IMR-90 (cell line): ENCODE measurements at regions not wholly inside any gene's neighbourhood (a gene's known extent, or its start where the extent isn't known, plus 50 kb on each side); places are given as distances from the start of the nearest gene placed in this dataset.

ENCODE experiments used
- ATAC-seq: fragments of 200-7000 bp; cut with Tn5 transposase; 2 replicates; pipeline ENCODE4 v1.9.1; 2020; ENCODE audit warnings: low read depth, mild to moderate bottlenecking, moderate library complexity
- BruUV-seq: library from RNA; stranded (reverse); fragments of 400-500 nt; replicated peaks from 2 replicates; lab custom pipeline; 2021; lab: Mats Ljungman, UMichigan
- CTCF ChIA-PET: fragments of 300-600 bp; formaldehyde crosslinking; extraction: SDS; loops from one replicate; lab custom pipeline; 2021; ENCODE audit warnings: antibody characterized with exemption; lab: Yijun Ruan, JAX
- POLR2A ChIA-PET: fragments of 300-600 bp; sonication (Branson Sonifier 250); formaldehyde crosslinking; loops from one replicate; lab custom pipeline; 2022; ENCODE audit warnings: antibody characterized with exemption; ENCODE audit not compliant: unreplicated experiment; lab: Charles Lee
- DNase-seq: peaks from one replicate; pipeline ENCODE4 v3.0.0; 2013
- H2AFZ ChIP-seq: replicated peaks from 2 replicates; pipeline ENCODE3; 2013; ENCODE audit warnings: low read length, mild to moderate bottlenecking; ENCODE audit not compliant: poor library complexity
- H2AK5ac ChIP-seq: 2 replicates; pipeline ENCODE4 v1.6.1; 2013; ENCODE audit warnings: low read depth, low read length, inconsistent platforms
- H2AK9ac ChIP-seq: replicated peaks from 2 replicates; pipeline ENCODE3; 2013; ENCODE audit warnings: mild to moderate bottlenecking, low read depth, low read length, moderate library complexity; ENCODE audit not compliant: poor library complexity
- H2BK120ac ChIP-seq: 2 replicates; pipeline ENCODE4 v1.6.1; 2013; ENCODE audit warnings: low read depth, low read length, inconsistent platforms
- H2BK15ac ChIP-seq: 3 replicates; pipeline ENCODE4 v1.6.1; 2013; ENCODE audit warnings: low read depth, low read length, inconsistent platforms
- H2BK20ac ChIP-seq: 2 replicates; pipeline ENCODE4 v1.6.1; 2013; ENCODE audit warnings: low read depth, mild to moderate bottlenecking, inconsistent platforms, low read length, moderate library complexity
- H2BK5ac ChIP-seq: 2 replicates; pipeline ENCODE4 v1.6.1; 2013; ENCODE audit warnings: mild to moderate bottlenecking, low read depth, low read length, inconsistent platforms; ENCODE audit not compliant: poor library complexity, severe bottlenecking
- H3K14ac ChIP-seq: replicated peaks from 2 replicates; pipeline ENCODE4 v1.6.1; 2013; ENCODE audit warnings: low read depth, low read length, inconsistent platforms
- H3K18ac ChIP-seq: 2 replicates; pipeline ENCODE4 v1.6.1; 2013; ENCODE audit warnings: low read depth, low read length, control low read depth
- H3K23ac ChIP-seq: 2 replicates; pipeline ENCODE4 v1.6.1; 2013; ENCODE audit warnings: low read depth, low read length, inconsistent platforms
- H3K27ac ChIP-seq: 2 replicates; pipeline ENCODE4 v1.5.1; 2013; ENCODE audit warnings: mild to moderate bottlenecking, control low read depth, low read length; ENCODE audit not compliant: insufficient read depth
- H3K27me3 ChIP-seq: 2 replicates; pipeline ENCODE4 v1.6.1; 2013; ENCODE audit warnings: low read length; ENCODE audit not compliant: control insufficient read depth, insufficient read depth
- H3K36me3 ChIP-seq: 2 replicates; pipeline ENCODE4 v1.6.1; 2013; ENCODE audit warnings: low read length, mixed read lengths; ENCODE audit not compliant: control insufficient read depth, insufficient read depth
- H3K4ac ChIP-seq: 2 replicates; pipeline ENCODE4 v1.6.1; 2013; ENCODE audit warnings: low read depth, low read length, inconsistent platforms
- H3K4me1 ChIP-seq: 2 replicates; pipeline ENCODE4 v1.6.1; 2013; ENCODE audit warnings: low read length, mixed read lengths; ENCODE audit not compliant: control insufficient read depth, insufficient read depth
- H3K4me2 ChIP-seq: 2 replicates; pipeline ENCODE4 v1.6.1; 2013; ENCODE audit warnings: low read depth, mild to moderate bottlenecking, control low read depth, low read length, moderate library complexity
- H3K4me3 ChIP-seq: 2 replicates; pipeline ENCODE4 v1.5.1; 2013; ENCODE audit warnings: low read depth, mild to moderate bottlenecking, control low read depth, low read length, moderate library complexity; ENCODE audit not compliant: insufficient read depth
- H3K56ac ChIP-seq: 2 replicates; pipeline ENCODE4 v1.6.1; 2013; ENCODE audit warnings: low read length, inconsistent platforms; ENCODE audit not compliant: insufficient read depth; ENCODE audit errors: extremely low read depth
- H3K79me1 ChIP-seq, 2 experiments: 2 replicates each; pipeline ENCODE4 v1.6.1; 2013; ENCODE audit warnings: low read length in 2 of 2, inconsistent platforms in 1 of 2, low read depth in 1 of 2
- H3K9ac ChIP-seq: 2 replicates; pipeline ENCODE4 v1.6.1; 2013; ENCODE audit warnings: low read depth, low read length, control low read depth
- H3K9me1 ChIP-seq: 2 replicates; pipeline ENCODE4 v1.6.1; 2013; ENCODE audit warnings: low read length, inconsistent platforms; ENCODE audit not compliant: insufficient read depth
- H3K9me3 ChIP-seq: 2 replicates; pipeline ENCODE4 v1.6.1; 2013; ENCODE audit warnings: low read length; ENCODE audit not compliant: control insufficient read depth, insufficient read depth
- H4K20me1 ChIP-seq: 2 replicates; pipeline ENCODE4 v1.6.1; 2013; ENCODE audit warnings: low read length, inconsistent platforms; ENCODE audit not compliant: insufficient read depth
- H4K5ac ChIP-seq: 2 replicates; pipeline ENCODE4 v1.6.1; 2013; ENCODE audit warnings: mild to moderate bottlenecking, low read depth, low read length, control low read depth
- H4K8ac ChIP-seq, 2 experiments: 2 replicates each; pipeline ENCODE4 v1.6.1; 2013; ENCODE audit warnings: low read depth in 2 of 2, low read length in 2 of 2, control low read depth in 1 of 2, inconsistent platforms in 1 of 2
- H4K91ac ChIP-seq: 2 replicates; pipeline ENCODE4 v1.6.1; 2013; ENCODE audit warnings: low read depth, low read length, inconsistent platforms; ENCODE audit not compliant: insufficient read depth
- BHLHE40 ChIP-seq: fragments of 150-350 bp; IDR thresholded peaks from 2 replicates; pipeline ENCODE4 v1.6.1; 2016; ENCODE audit warnings: mild to moderate bottlenecking, low read depth, low read length
- CEBPB ChIP-seq: IDR thresholded peaks from 2 replicates; pipeline ENCODE4 v1.6.1; 2012; ENCODE audit warnings: low read depth, low read length, improper control_type of control experiment
- CHD1 ChIP-seq: IDR thresholded peaks from 2 replicates; pipeline ENCODE4 v1.6.1; 2012; ENCODE audit warnings: low read depth, low read length, improper control_type of control experiment
- CTCF ChIP-seq: conservative IDR thresholded peaks from 2 replicates; pipeline ENCODE4 v1.5.1; 2012; ENCODE audit warnings: mild to moderate bottlenecking, low read depth, low read length, improper control_type of control experiment
- NFE2L2 ChIP-seq: fragments of 150-350 bp; IDR thresholded peaks from 2 replicates; pipeline ENCODE4 v1.6.1; 2016; ENCODE audit warnings: low read depth, mild to moderate bottlenecking, low read length
- RAD21 ChIP-seq: IDR thresholded peaks from 2 replicates; pipeline ENCODE4 v1.6.1; 2012; ENCODE audit warnings: low read length, improper control_type of control experiment
- SMC3 ChIP-seq: fragments of 150-350 bp; IDR thresholded peaks from 2 replicates; pipeline ENCODE4 v1.6.1; 2016; ENCODE audit warnings: low read depth, mild to moderate bottlenecking, antibody characterized with exemption, low read length, moderate library complexity
- WGBS, 2 experiments: methylation state at CpG; one replicate each; pipeline versions ENCODE4 v1.1.5 to v1.1.7; 2013; ENCODE audit warnings: missing lambda C conversion rate in 2 of 2; ENCODE audit not compliant: insufficient read length in 1 of 2; ENCODE audit errors: extremely low coverage in 2 of 2; 5-methylcytosine and 5-hydroxymethylcytosine counted together
- dilution Hi-C: fragments of 300-500 bp; cut with HindIII; formaldehyde crosslinking; loops from one replicate; pipeline ENCODE4 v1.14.3; 2018; ENCODE audit warnings: low sequenced_read_pairs; ENCODE audit not compliant: unreplicated experiment
- in situ Hi-C: fragments of 300-500 bp; cut with MboI; formaldehyde crosslinking; loops from 3 replicates; pipeline ENCODE4 v1.14.3; 2019; ENCODE audit warnings: low sequenced_read_pairs, inconsistent platforms, mixed read lengths
- intact Hi-C: fragments of 100-400 bp; cut with micrococcal nuclease; formaldehyde crosslinking; loops from 2 replicates; pipeline ENCODE4 v1.10.0; 2022

DNA sequence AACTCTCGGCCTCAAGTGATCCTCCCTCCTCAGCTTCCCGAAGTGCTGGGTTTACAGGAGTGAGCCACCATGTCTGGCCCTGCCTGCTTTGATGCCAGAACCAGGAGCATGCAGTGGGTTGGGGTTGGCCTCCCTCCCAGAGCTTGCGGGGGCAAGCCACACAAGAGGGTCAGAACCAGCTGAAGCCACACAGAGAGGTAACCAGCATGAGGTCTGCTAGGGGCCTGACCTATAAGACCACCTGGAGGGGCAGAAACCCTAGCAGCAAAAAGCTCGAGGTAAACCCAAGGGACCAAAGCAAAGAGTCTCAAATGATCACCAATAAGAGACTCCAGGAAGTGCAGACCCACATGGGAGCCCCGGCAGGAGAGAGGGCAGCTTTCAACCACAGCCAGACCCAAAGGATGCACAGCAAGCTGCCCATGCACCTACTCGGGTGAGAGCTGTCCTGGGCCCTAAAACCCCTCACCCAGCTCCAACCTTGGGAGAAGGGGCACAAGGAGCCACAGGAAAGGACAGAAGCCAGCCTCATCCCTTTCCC is 81.2 kb downstream of the TOMM20 start:
- no peaks in the 10 kb centered on the region for H3K9me3 ChIP-seq
- peak overlapping the region; percentile 83 for H3K23ac ChIP-seq
- peak overlapping the region; percentile 91 for H2AFZ ChIP-seq
- H3K9me1 ChIP-seq, result peaks cover 12% of the 10 kb centered on the region
- in situ Hi-C loops (no loop called here), dilution Hi-C loops (no loop called here), intact Hi-C loops (no loop called here)
- H2AK9ac ChIP-seq, result peak overlapping the region; percentile 2
- peak overlapping the region; percentile 72; the same call in 2 of the 3 replicates for H2BK15ac ChIP-seq
- peak overlapping the region; percentile 91 for H2BK120ac ChIP-seq
- DNase-seq (no peak), ATAC-seq (no peak; the same call in 1 of the 2 replicates)
- peak overlapping the region; percentile 59 for H3K4me2 ChIP-seq
- peak overlapping the region; percentile 58 for H3K14ac ChIP-seq
- POLR2A ChIA-PET, result no interaction called here
- H4K91ac ChIP-seq, result peak overlapping the region; percentile 86
- TF ChIP-seq SMC3 (no peak), CTCF (no peak), CEBPB (no peak), RAD21 (no peak), CHD1 (no peak), BHLHE40 (no peak), NFE2L2 (no peak)
- peak overlapping the region; percentile 66 for H2BK20ac ChIP-seq
- H3K79me1 ChIP-seq, result no peaks in the 10 kb centered on the region
- peak overlapping the region; percentile 62 for H2AK5ac ChIP-seq
- peak overlapping the region; percentile 17 to 96 for H4K8ac ChIP-seq
- no peaks in the 10 kb centered on the region for H3K36me3 ChIP-seq
- peak overlapping the region; percentile 84 for H4K5ac ChIP-seq
- H3K4me3 ChIP-seq, result no peak overlapping the region
- peak overlapping the region; percentile 84 for H2BK5ac ChIP-seq
- H3K27me3 ChIP-seq, result no peaks in the 10 kb centered on the region
- BruUV-seq, result no TSS peak
- WGBS, 2 experiments, result 78% methylated on average over 3 of the region's 6 CpGs; no CpG with 5 or more reads in 1 of the 2 experiments
- peak overlapping the region; percentile 94 for H3K4ac ChIP-seq
- no peaks in the 10 kb centered on the region for H4K20me1 ChIP-seq
- peak overlapping the region; percentile 79 for H3K18ac ChIP-seq
- H3K56ac ChIP-seq, result peak overlapping the region; percentile 67; the same call in 1 of the 2 replicates
- peak overlapping the region; percentile 91 for H3K27ac ChIP-seq
- CTCF ChIA-PET, result interaction anchor here (0.6 kb wide), 1 partner anchor 42 kb away, joined by 3 read pairs; no protein-coding TSS in a partner anchor
- H3K9ac ChIP-seq, result peak overlapping the region; percentile 34
- peaks cover 25% of the 10 kb centered on the region for H3K4me1 ChIP-seq
